ENCODE measurements at regions not wholly inside any gene's neighbourhood (a gene's known extent, or its start where the extent isn't known, plus 50 kb on each side); places are given as distances from the start of the nearest gene placed in this dataset.

DNA sequence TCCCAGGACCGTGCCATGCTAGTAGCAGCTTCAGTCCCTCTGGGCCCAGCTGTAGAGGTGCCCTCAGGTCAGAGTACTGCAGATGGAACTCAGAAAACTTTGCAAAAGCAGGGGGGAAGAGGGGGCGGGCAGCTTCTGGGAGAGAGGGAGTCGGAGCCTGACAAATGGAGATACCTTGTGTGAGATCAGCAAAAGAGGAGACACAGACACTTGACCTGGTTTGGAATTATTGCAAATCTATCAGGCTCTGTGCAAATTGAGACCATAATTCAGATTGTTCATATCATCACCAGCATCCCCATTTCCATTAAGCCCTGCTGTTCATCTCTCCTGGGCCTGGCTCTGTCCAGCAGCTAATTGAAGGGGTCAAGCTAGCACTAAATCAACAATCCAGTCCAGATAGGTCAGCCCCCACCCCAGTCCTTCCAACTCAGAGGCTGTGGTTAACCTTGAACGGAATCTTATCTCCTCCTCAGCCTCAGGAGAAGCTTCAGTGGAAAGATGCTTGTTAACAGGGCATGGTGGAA lies 292.6 kb upstream of the PLET1 start:
- TF ChIP-seq POLR2A (IDR thresholded peaks at IDR 0.05) (no peak), CTCF (IDR thresholded peaks at IDR 0.05) (no peak)
